ENCODE measurements at regions not wholly inside any gene's neighbourhood (a gene's known extent, or its start where the extent isn't known, plus 50 kb on each side); places are given as distances from the start of the nearest gene placed in this dataset.

- Histone ChIP-seq H3K27me3 (ENCODE audit: control insufficient read depth, insufficient read depth, low read length) (peaks cover 10% of the 10 kb centered on the region), H3K27ac (ENCODE audit: insufficient read depth, low read length) (no peak overlapping the region), H4K8ac (ENCODE audit: low read depth in 2 of 2, low read length in 2 of 2) (no peak overlapping the region), H4K20me1 (ENCODE audit: insufficient read depth, low read length) (no peaks in the 10 kb centered on the region), H3K9me1 (ENCODE audit: insufficient read depth, low read length) (no peaks in the 10 kb centered on the region), H3K9ac (ENCODE audit: low read depth, low read length) (no peak overlapping the region), H3K18ac (ENCODE audit: low read depth, low read length) (no peak overlapping the region), H2AFZ (replicated peaks; ENCODE audit: low read length, poor library complexity) (no peak overlapping the region), H3K9me3 (ENCODE audit: control insufficient read depth, insufficient read depth, low read length) (no peaks in the 10 kb centered on the region), H3K4ac (ENCODE audit: low read depth, low read length) (no peak overlapping the region), H4K5ac (ENCODE audit: low read depth, low read length) (no peak overlapping the region), H4K91ac (ENCODE audit: insufficient read depth, low read depth, low read length) (no peak overlapping the region), H2BK5ac (ENCODE audit: low read depth, low read length, poor library complexity, severe bottlenecking) (no peak overlapping the region), H2BK20ac (ENCODE audit: low read depth, low read length) (no peak overlapping the region), H3K4me3 (ENCODE audit: insufficient read depth, low read depth, low read length) (no peak overlapping the region), H3K23ac (ENCODE audit: low read depth, low read length) (no peak overlapping the region), H2AK9ac (replicated peaks; ENCODE audit: low read depth, low read length, poor library complexity) (no peak overlapping the region), H3K36me3 (ENCODE audit: control insufficient read depth, insufficient read depth, low read length) (no peaks in the 10 kb centered on the region), H2BK120ac (ENCODE audit: low read depth, low read length) (no peak overlapping the region), H3K56ac (ENCODE audit: extremely low read depth, insufficient read depth, low read length) (no peak overlapping the region), H2AK5ac (ENCODE audit: low read depth, low read length) (no peak overlapping the region), H2BK15ac (ENCODE audit: low read depth, low read length) (no peak overlapping the region), H3K4me2 (ENCODE audit: low read depth, low read length) (no peak overlapping the region), H3K4me1 (ENCODE audit: control insufficient read depth, insufficient read depth, low read length) (no peaks in the 10 kb centered on the region), H3K79me1 (ENCODE audit: low read depth in 1 of 2, low read length in 2 of 2) (no peaks in the 10 kb centered on the region), H3K14ac (replicated peaks; ENCODE audit: low read depth, low read length) (no peak overlapping the region)
- ATAC-seq (ENCODE audit: low read depth) (no peak), DNase-seq (no peak)
- dilution Hi-C loops (cut with HindIII; ENCODE audit: low sequenced_read_pairs, unreplicated experiment) = no loop called here
- WGBS, 2 experiments (ENCODE audit: extremely low coverage in 2 of 2, insufficient read length in 1 of 2) = 100% methylated on average over 1 of the region's 6 CpGs; no CpG with 5 or more reads in 1 of the 2 experiments
- BruUV-seq (replicated peaks) = no TSS peak
- intact Hi-C loops (cut with micrococcal nuclease) = no loop called here
- POLR2A ChIA-PET (ENCODE audit: unreplicated experiment) = no interaction called here
- in situ Hi-C loops (cut with MboI; ENCODE audit: low sequenced_read_pairs) = no loop called here
- CTCF ChIA-PET = interaction anchor here (0.6 kb wide), 1 partner anchor 78 kb away, joined by 3 read pairs; no protein-coding TSS in a partner anchor
- no peak for TF ChIP-seq CEBPB (IDR thresholded peaks at IDR 0.05; ENCODE audit: low read depth, low read length)
- no peak for TF ChIP-seq USF2 (IDR thresholded peaks at IDR 0.05; ENCODE audit: low read depth, low read length)
- no peak for TF ChIP-seq RAD21 (IDR thresholded peaks at IDR 0.05; ENCODE audit: low read length)
- no peak for TF ChIP-seq MAFK (IDR thresholded peaks at IDR 0.05; ENCODE audit: low read depth, low read length)
- TF ChIP-seq, protein P1, sequence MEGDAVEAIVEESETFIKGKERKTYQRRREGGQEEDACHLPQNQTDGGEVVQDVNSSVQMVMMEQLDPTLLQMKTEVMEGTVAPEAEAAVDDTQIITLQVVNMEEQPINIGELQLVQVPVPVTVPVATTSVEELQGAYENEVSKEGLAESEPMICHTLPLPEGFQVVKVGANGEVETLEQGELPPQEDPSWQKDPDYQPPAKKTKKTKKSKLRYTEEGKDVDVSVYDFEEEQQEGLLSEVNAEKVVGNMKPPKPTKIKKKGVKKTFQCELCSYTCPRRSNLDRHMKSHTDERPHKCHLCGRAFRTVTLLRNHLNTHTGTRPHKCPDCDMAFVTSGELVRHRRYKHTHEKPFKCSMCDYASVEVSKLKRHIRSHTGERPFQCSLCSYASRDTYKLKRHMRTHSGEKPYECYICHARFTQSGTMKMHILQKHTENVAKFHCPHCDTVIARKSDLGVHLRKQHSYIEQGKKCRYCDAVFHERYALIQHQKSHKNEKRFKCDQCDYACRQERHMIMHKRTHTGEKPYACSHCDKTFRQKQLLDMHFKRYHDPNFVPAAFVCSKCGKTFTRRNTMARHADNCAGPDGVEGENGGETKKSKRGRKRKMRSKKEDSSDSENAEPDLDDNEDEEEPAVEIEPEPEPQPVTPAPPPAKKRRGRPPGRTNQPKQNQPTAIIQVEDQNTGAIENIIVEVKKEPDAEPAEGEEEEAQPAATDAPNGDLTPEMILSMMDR (conservative IDR thresholded peaks at IDR 0.05; ENCODE audit: low read depth, low read length) = no peak
- no peak for TF ChIP-seq FOS (IDR thresholded peaks at IDR 0.05; ENCODE audit: low read depth, low read length)
- TF ChIP-seq BHLHE40 (IDR thresholded peaks at IDR 0.05; ENCODE audit: low read depth, low read length) = no peak
- no peak for TF ChIP-seq ELK1 (IDR thresholded peaks at IDR 0.05; ENCODE audit: borderline replicate concordance, low read depth, low read length)
- TF ChIP-seq POLR2A (IDR thresholded peaks at IDR 0.05; ENCODE audit: low read depth, low read length) = no peak
- no peak for TF ChIP-seq MXI1 (IDR thresholded peaks at IDR 0.05; ENCODE audit: borderline replicate concordance, low read depth, low read length)
- no peak for TF ChIP-seq MAZ (IDR thresholded peaks at IDR 0.05; ENCODE audit: borderline replicate concordance, low read depth, low read length)
- TF ChIP-seq RCOR1 (IDR thresholded peaks at IDR 0.05; ENCODE audit: insufficient replicate concordance, low read length) = no peak
Measured at GRCh38 chr11:128261011-128261421, 326.3 kb downstream of the ETS1 start.
